Adipocyte (in vitro differentiated cells): ENCODE measurements at regions not wholly inside any gene's neighbourhood (a gene's known extent, or its start where the extent isn't known, plus 50 kb on each side); places are given as distances from the start of the nearest gene placed in this dataset.

Source experiments
- DNase-seq: peaks from one replicate; pipeline ENCODE4 v3.0.0-alpha.2; 2015; ENCODE audit warnings: low read depth
- H3K27me3 ChIP-seq: replicated peaks from 2 replicates; pipeline ENCODE4 v1.7.0; 2013; ENCODE audit warnings: mild to moderate bottlenecking, low read length, moderate library complexity; ENCODE audit not compliant: control insufficient read depth, insufficient read depth
- H3K36me3 ChIP-seq: 2 replicates; pipeline ENCODE4 v1.7.0; 2013; ENCODE audit warnings: low read length, mild to moderate bottlenecking, moderate library complexity; ENCODE audit not compliant: control insufficient read depth, insufficient read depth, severe bottlenecking
- H3K4me1 ChIP-seq: 2 replicates; pipeline ENCODE4 v1.7.0; 2013; ENCODE audit warnings: mild to moderate bottlenecking, low read length, moderate library complexity; ENCODE audit not compliant: control insufficient read depth, insufficient read depth
- H3K4me3 ChIP-seq: 2 replicates; pipeline ENCODE4 v1.7.0; 2013; ENCODE audit warnings: mild to moderate bottlenecking, low read length, moderate library complexity
- H3K9ac ChIP-seq: 2 replicates; pipeline ENCODE4 v1.7.0; 2013; ENCODE audit warnings: mild to moderate bottlenecking, low read length, moderate library complexity
- H3K9me3 ChIP-seq: 2 replicates; pipeline ENCODE4 v1.7.0; 2013; ENCODE audit warnings: mild to moderate bottlenecking, low read length, moderate library complexity; ENCODE audit not compliant: control insufficient read depth

DNA sequence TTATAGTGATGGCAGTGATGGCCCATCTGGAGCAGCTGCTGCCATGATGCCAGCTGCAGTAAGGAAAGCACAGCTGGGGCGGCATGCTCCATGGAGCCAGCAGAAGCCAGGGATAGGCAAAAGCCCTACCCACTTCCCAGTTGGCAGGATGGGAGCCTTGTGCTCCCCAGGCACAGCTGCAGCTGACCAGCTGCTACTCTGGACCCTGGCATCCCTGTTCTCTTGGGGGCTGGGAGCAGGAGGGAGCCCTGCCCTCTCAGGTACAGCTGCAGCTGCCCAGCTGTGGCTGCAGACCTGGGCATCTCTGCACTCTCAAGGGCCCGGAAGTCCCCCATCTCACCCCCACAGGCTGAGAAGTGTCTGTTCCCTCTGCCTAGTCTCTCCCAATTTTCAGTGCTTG lies 531.9 kb downstream of the PCDH18 start:
- no peak for DNase-seq
- Histone ChIP-seq H3K27me3 (no peaks in the 10 kb centered on the region), H3K9me3 (no peaks in the 10 kb centered on the region), H3K9ac (no peak overlapping the region), H3K4me1 (no peaks in the 10 kb centered on the region), H3K4me3 (no peak overlapping the region), H3K36me3 (no peaks in the 10 kb centered on the region)

DNA sequence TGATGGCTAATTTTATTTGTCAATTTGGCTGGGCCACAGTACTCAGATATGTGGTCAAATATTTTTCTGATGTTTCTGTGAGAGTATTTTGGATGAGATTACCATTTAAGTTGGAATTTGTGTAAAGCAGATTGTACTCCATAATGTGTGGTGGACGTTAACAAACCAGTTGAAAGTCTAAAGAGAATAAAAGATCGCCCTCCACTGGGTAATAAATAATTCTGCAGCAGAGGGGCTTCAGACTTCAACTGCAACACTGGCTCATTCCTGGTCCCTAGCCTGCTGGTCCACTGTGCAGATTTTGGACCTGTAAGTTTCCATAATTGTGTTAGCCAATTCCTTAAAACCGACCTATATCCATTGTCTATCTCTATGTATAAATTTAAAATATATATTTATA lies 540.3 kb downstream of the PCDH18 start:
- Histone ChIP-seq H3K4me1 (no peaks in the 10 kb centered on the region), H3K9ac (no peak overlapping the region), H3K9me3 (peaks cover 9% of the 10 kb centered on the region), H3K27me3 (no peaks in the 10 kb centered on the region), H3K4me3 (no peak overlapping the region), H3K36me3 (no peaks in the 10 kb centered on the region)
- DNase-seq: no peak

DNA sequence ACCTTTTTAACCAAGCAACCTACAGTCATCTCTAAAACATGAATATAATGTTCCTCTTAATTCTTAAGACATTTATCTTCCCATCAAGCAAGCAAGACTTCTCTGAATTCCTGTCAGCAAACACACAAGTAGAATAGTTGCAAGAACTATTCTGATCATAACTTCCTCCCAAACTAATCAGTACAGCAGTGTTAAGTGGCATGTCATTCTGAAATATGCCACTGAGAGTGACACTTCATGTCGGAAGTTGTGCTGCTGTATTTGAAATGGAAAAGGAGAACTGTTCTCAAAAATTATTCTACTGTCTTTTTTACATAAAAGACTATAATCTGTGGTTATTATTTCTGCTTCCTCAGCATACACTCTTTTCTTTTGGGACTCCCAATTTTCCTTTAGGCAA lies 546.6 kb downstream of the PCDH18 start:
- peaks cover 16% of the 10 kb centered on the region for H3K4me1 ChIP-seq
- H3K36me3 ChIP-seq: no peaks in the 10 kb centered on the region
- peak; percentile 34 for DNase-seq
- H3K9me3 ChIP-seq: peaks cover 9% of the 10 kb centered on the region
- H3K27me3 ChIP-seq: no peaks in the 10 kb centered on the region
- H3K9ac ChIP-seq: no peak overlapping the region
- no peak overlapping the region for H3K4me3 ChIP-seq

DNA sequence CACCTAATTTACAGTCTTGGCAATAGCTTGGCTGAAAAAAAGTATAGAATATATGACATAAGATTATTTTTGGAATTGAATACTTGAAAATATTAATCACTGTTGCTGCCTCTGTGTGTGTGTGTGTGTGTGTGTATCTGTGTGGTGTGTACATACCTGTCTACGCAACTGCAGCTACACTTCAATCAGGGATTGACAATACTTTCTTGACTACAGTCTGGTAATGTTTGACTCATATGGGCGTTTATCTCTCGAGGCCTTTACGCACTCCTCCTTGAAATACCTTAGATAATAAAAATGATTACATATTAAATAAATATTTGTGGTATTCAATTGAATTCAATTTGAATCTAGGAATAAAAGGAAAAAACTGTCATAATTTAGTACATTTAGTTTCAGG lies 565.2 kb downstream of the PCDH18 start:
- DNase-seq: no peak
- Histone ChIP-seq H3K27me3 (no peaks in the 10 kb centered on the region), H3K9ac (no peak overlapping the region), H3K9me3 (no peaks in the 10 kb centered on the region), H3K36me3 (no peaks in the 10 kb centered on the region), H3K4me3 (no peak overlapping the region), H3K4me1 (no peaks in the 10 kb centered on the region)

DNA sequence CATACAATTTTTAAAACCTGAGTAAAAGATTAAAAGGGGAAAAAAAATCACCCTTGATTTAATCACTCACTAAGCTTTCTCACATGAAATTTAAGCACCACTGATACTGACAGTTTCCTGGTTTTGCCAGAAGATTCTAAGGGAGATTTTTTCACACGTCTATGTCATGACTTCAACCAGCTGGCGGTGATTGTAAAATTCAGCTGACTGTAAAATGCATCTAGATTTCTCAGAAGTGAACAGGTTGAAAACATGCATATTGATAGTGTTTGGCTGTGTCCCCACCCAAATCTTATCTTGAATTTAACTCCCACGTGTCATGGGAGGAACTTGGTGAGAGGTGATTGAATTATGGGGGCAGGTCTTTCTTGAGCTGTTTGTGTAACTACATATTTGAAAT lies 566.8 kb downstream of the PCDH18 start:
- no peaks in the 10 kb centered on the region for H3K36me3 ChIP-seq
- no peaks in the 10 kb centered on the region for H3K9me3 ChIP-seq
- DNase-seq: no peak
- no peaks in the 10 kb centered on the region for H3K4me1 ChIP-seq
- H3K9ac ChIP-seq: no peak overlapping the region
- no peaks in the 10 kb centered on the region for H3K27me3 ChIP-seq
- H3K4me3 ChIP-seq: no peak overlapping the region

DNA sequence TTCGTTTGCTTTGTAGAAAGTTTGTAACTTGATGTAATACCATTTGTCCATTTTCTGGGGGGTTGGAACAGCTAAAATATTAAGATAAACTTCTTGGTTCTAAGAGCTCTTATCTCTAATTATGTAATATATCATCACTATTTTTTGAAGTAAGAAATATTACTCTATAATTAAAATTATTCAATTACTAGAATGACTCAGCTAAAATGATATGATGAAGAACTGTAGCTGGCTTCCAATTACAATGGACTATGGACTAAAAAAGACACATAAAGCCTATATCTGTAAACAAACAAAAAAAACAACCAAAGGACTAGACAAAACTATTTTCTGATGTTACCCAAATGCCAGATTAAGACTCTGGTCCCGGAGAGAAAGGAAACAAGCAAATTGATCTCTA lies 569.4 kb downstream of the PCDH18 start:
- H3K9me3 ChIP-seq: no peaks in the 10 kb centered on the region
- DNase-seq: no peak
- H3K4me1 ChIP-seq: no peaks in the 10 kb centered on the region
- no peak overlapping the region for H3K4me3 ChIP-seq
- no peaks in the 10 kb centered on the region for H3K27me3 ChIP-seq
- H3K9ac ChIP-seq: no peak overlapping the region
- H3K36me3 ChIP-seq: no peaks in the 10 kb centered on the region

DNA sequence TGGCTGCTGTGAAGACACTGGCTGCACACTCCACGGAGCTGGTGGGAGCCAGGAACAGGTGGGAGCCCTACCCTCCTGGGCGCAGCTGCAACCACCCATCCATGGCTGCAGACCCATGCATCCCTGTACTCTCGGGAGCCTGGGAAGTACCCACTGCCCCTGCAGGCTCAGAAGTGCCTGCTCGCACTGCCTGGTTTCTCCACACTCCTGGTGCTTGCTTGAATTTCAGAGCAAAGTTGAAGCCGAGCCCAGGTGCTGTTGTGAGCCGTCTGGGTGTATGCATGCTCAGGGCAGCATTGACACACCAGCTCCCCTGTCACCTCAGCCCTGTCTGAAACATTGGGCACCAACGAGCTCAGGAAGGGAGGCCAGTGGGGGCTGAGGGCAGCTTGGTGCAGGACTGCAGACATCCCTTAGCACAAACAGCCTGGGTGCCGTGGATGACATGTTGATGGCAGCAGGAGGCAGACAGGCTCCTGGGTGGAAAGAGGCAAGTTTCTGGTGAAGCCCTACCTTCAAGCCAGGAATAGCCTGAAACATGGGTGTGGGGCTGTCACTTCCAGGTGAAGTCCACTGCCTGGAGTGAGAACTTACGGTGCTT lies 585.9 kb downstream of the PCDH18 start:
- H3K9me3 ChIP-seq: no peaks in the 10 kb centered on the region
- H3K9ac ChIP-seq: no peak overlapping the region
- no peaks in the 10 kb centered on the region for H3K27me3 ChIP-seq
- H3K4me3 ChIP-seq: no peak overlapping the region
- no peaks in the 10 kb centered on the region for H3K36me3 ChIP-seq
- no peak for DNase-seq
- peaks cover 5% of the 10 kb centered on the region for H3K4me1 ChIP-seq

DNA sequence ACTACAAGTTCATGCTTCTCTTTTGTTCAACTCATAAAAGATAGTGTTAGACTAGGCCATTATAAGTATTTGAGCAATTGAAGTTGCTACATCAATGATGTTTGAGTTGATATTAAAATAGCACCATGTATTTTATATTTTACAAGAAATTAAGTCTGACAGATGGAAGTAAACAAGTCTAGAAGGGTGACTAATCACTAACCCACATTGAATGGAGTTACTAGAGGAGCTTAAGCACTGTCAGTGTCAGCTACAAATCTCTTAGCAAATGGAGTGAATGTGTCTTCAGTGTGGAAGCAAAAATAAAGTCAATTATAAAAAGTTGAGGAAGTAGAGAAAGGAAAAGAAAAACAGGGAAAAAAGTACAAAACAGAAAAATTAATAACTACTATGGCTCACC lies 592.5 kb downstream of the PCDH18 start:
- no peak overlapping the region for H3K9ac ChIP-seq
- H3K9me3 ChIP-seq: no peaks in the 10 kb centered on the region
- H3K27me3 ChIP-seq: no peaks in the 10 kb centered on the region
- H3K36me3 ChIP-seq: no peaks in the 10 kb centered on the region
- no peak overlapping the region for H3K4me3 ChIP-seq
- peaks cover 40% of the 10 kb centered on the region for H3K4me1 ChIP-seq
- DNase-seq: peak; percentile 64

DNA sequence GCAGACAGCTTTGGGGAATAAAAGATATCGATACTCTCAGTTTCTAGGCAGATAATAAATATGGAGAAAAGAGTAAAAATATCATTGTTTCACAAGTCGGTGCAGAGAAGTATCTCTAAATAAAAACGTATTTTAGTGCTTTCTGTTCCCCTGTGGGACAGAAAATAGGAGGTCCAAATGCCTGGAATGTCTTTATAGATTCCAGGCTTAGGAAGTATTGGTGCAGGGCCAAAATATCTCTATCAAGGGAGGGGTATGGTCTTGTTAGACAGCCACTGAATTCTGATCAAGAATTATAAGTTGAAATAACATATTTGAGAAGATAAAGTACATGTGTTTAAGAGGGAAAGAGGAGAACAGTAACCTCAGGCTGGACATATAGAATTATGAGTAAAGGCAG lies 596.4 kb downstream of the PCDH18 start:
- DNase-seq: no peak
- Histone ChIP-seq H3K9me3 (no peaks in the 10 kb centered on the region), H3K27me3 (no peaks in the 10 kb centered on the region), H3K4me1 (peaks cover 47% of the 10 kb centered on the region), H3K36me3 (no peaks in the 10 kb centered on the region), H3K9ac (peak overlapping the region; percentile 17), H3K4me3 (peak overlapping the region; percentile 18)

DNA sequence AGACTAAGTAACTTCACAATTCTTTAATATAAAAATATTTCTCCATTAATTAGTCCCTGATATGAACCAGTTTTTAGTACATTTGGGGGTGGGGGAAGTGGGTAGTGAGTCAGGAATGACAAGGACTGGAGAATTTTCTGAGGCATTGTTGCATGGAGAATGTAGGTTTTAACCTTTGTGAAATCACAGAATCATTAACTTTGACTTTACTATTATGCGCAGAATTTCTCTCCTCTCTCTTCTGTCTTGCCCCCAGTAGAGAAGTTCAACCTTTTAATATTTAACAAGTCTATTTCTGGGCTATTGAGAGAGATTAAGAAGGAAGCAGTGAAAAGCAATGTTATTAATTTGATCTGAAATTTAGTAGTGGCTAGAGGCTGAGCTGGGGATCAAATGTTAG lies 597.0 kb downstream of the PCDH18 start:
- DNase-seq: no peak
- H3K27me3 ChIP-seq: no peaks in the 10 kb centered on the region
- peak overlapping the region; percentile 17 for H3K9ac ChIP-seq
- H3K9me3 ChIP-seq: no peaks in the 10 kb centered on the region
- H3K4me3 ChIP-seq: peak overlapping the region; percentile 18
- H3K4me1 ChIP-seq: peaks cover 41% of the 10 kb centered on the region
- no peaks in the 10 kb centered on the region for H3K36me3 ChIP-seq

DNA sequence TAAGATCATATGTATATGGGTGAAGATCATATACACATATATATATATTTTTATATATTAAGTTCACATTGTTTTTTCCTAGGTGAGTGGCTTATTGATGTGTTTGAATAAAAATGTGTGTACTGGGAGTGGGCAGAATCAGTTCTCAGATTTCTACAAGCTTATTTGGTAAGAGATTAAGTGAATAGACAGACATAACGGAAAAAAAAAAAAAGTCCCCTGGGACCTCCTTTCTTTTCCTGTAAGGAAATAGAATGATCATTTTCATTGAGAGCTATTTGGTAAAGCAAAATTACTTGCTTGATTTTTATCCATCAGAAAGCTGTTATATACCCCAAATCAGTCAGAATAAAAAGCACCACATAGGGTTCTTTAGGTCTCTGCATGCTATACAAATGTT lies 597.7 kb downstream of the PCDH18 start:
- Histone ChIP-seq H3K27me3 (no peaks in the 10 kb centered on the region), H3K4me3 (no peak overlapping the region), H3K9ac (no peak overlapping the region), H3K36me3 (no peaks in the 10 kb centered on the region), H3K4me1 (peaks cover 34% of the 10 kb centered on the region), H3K9me3 (no peaks in the 10 kb centered on the region)
- DNase-seq: no peak

DNA sequence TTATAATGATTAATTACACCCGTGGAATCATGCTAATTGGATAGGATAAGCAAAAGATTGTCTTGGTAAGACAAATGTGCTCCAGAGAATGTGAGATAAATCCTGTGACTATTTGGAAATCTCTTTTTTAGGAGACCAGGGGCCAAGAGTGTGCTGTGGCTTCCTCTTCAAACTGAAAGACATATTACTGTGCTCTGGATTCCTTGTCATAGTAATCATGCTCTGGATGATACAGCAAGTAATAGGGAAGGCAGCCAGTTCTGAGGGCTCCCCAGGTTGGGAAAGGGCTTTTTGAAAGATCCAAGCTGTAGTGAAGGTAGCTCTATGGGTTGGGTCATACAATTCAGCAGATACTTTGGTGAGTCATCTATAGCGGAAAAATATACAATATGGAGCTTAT lies 600.5 kb downstream of the PCDH18 start:
- peaks cover 42% of the 10 kb centered on the region for H3K4me1 ChIP-seq
- H3K9me3 ChIP-seq: no peaks in the 10 kb centered on the region
- peak; percentile 5 for DNase-seq
- H3K36me3 ChIP-seq: no peaks in the 10 kb centered on the region
- no peaks in the 10 kb centered on the region for H3K27me3 ChIP-seq
- H3K4me3 ChIP-seq: no peak overlapping the region
- peak overlapping the region; percentile 2 for H3K9ac ChIP-seq
